ENCODE measurements at regions not wholly inside any gene's neighbourhood (a gene's known extent, or its start where the extent isn't known, plus 50 kb on each side); places are given as distances from the start of the nearest gene placed in this dataset.
A peak's percentile ranks its signal among the peaks of the same experiment; 100 is the strongest.

DNA sequence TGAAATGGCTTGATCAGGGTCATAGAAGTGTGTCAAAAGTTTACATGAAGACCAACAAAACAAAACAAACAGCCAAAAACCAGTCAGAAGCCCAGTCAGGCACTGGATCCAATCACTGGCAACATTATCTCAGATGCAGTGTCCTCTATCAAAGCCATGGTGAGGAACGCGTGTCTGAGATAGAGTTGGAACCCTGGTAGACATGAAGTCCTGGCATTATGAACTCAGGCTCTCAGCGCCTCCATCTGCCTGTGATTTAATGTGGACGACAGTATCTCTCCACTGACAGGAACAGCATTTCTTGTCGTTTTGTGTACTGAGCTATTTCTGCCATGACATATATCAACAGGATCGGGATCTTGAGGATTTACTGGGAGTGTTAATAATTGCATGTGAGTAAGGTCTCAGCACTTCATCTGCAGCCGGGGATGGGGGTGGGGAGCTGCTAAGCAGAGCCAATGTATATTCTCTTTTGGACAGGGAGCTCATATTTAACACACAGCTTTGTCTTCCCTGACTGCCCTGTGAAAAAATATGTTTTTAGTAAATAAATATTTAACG, 1120.0 kb downstream of the IGSF11 start:
- Histone ChIP-seq H3K27ac (ENCODE audit: low read depth in 2 of 2, low read length in 1 of 2) (peak overlapping the region in 1 of 2 experiments; percentile 79; a peak in 2 of 4 replicates), H3K27me3 (ENCODE audit: insufficient read depth) (no peaks in the 10 kb centered on the region), H3K4me1 (ENCODE audit: control insufficient read depth in 1 of 2, insufficient read depth in 2 of 2, low read depth in 1 of 2, low read length in 1 of 2) (peaks cover 0 to 41% of the 10 kb centered on the region in 2 experiments; a peak in 2 of 4 replicates), H3K79me2 (ENCODE audit: insufficient read depth) (no peaks in the 10 kb centered on the region), H3K9me2 (no peaks in the 10 kb centered on the region), H2AFZ (ENCODE audit: low read depth) (no peak overlapping the region), H3F3A (replicated peaks; ENCODE audit: insufficient read depth) (no peaks in the 10 kb centered on the region), H3K4me3 (ENCODE audit: low read depth in 2 of 2, low read length in 1 of 2) (no peak overlapping the region), H3K36me3 (replicated peaks in 1 of 2; ENCODE audit: control insufficient read depth in 1 of 2, insufficient read depth in 2 of 2, low read length in 1 of 2) (no peaks in the 10 kb centered on the region), H3K9me3 (no peaks in the 10 kb centered on the region), H3K9ac (no peak overlapping the region), H4K20me1 (ENCODE audit: insufficient read depth) (no peaks in the 10 kb centered on the region), H3K4me2 (no peak overlapping the region)
- CTCF ChIA-PET: interaction anchor here (1.2 to 1.8 kb wide), 2 partner anchors 13 to 83 kb away, joined by 3 to 5 read pairs; no protein-coding TSS in a partner anchor
- no peak for DNase-seq
- WGBS (ENCODE audit: low lambda C conversion rate): 73% methylated on average over 8 of the region's 8 CpGs
- POLR2A ChIA-PET: interaction anchor here (0.7 kb wide), 1 partner anchor 82 kb away, joined by 3 read pairs; no protein-coding TSS in a partner anchor
- no peak for TF ChIP-seq EZH2phosphoT487 (IDR thresholded peaks at IDR 0.05; ENCODE audit: borderline replicate concordance, low read depth)
- TF ChIP-seq SMC3 (IDR thresholded peaks at IDR 0.05; ENCODE audit: low read depth, low read length): peak; percentile 3; the same call in 1 of the 2 replicates
- peak; percentile 45 for TF ChIP-seq RAD21 (IDR thresholded peaks at IDR 0.05; ENCODE audit: low read length)

DNA sequence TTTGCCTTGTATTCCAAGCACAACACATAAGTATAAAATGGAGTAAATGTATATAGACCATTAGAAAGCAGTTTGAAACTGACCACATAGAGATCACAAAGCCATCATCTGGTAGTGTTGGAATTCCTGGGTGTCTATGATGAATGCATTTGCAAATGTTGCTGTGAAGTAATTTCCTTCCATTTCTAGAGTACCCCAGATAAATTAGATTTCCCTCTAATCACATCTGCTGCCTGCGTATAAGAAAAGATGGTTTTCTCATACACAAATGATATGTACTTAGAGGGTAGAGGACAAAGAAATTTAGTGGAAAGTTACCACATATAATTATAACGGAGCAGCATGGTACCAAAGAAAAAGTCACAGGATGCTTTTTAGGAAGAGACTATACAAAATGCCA, 1117.8 kb downstream of the IGSF11 start:
- WGBS (ENCODE audit: low lambda C conversion rate): 62% methylated on average over 2 of the region's 2 CpGs
- ChIA-PET CTCF (no interaction called here), POLR2A (no interaction called here)
- H3K79me2 ChIP-seq (ENCODE audit: insufficient read depth): no peaks in the 10 kb centered on the region
- no peak overlapping the region for H3K9ac ChIP-seq
- H2AFZ ChIP-seq (ENCODE audit: low read depth): no peak overlapping the region
- TF ChIP-seq FOSL2 (IDR thresholded peaks at IDR 0.05; ENCODE audit: borderline replicate concordance, low read depth): no peak
- TF ChIP-seq, protein P1, sequence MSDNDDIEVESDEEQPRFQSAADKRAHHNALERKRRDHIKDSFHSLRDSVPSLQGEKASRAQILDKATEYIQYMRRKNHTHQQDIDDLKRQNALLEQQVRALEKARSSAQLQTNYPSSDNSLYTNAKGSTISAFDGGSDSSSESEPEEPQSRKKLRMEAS (IDR thresholded peaks at IDR 0.05; ENCODE audit: low read depth): no peak
- no peak for TF ChIP-seq YY1 (IDR thresholded peaks at IDR 0.05; ENCODE audit: low read depth)
- peak; percentile 41; the same call in 1 of the 2 replicates for TF ChIP-seq RCOR1 (IDR thresholded peaks at IDR 0.05; ENCODE audit: low read length)
- no peak for TF ChIP-seq TAF1 (IDR thresholded peaks at IDR 0.05; ENCODE audit: borderline replicate concordance, low read depth, low read length)
- H3K27me3 ChIP-seq (ENCODE audit: insufficient read depth): no peaks in the 10 kb centered on the region
- DNase-seq: no peak
- no peak overlapping the region for H3K4me2 ChIP-seq
- no peaks in the 10 kb centered on the region for H3K36me3 ChIP-seq (replicated peaks in 1 of 2; ENCODE audit: control insufficient read depth in 1 of 2, insufficient read depth in 2 of 2, low read length in 1 of 2)
- no peaks in the 10 kb centered on the region for H3K9me3 ChIP-seq
- H3F3A ChIP-seq (replicated peaks; ENCODE audit: insufficient read depth): no peaks in the 10 kb centered on the region
- H3K4me1 ChIP-seq (ENCODE audit: control insufficient read depth in 1 of 2, insufficient read depth in 2 of 2, low read depth in 1 of 2, low read length in 1 of 2): peaks cover 0 to 44% of the 10 kb centered on the region in 2 experiments; a peak in 2 of 4 replicates
- H4K20me1 ChIP-seq (ENCODE audit: insufficient read depth): no peaks in the 10 kb centered on the region
- peak overlapping the region in 1 of 2 experiments; percentile 79; a peak in 2 of 4 replicates for H3K27ac ChIP-seq (ENCODE audit: low read depth in 2 of 2, low read length in 1 of 2)
- H3K9me2 ChIP-seq: no peaks in the 10 kb centered on the region
- no peak overlapping the region for H3K4me3 ChIP-seq (ENCODE audit: low read depth in 2 of 2, low read length in 1 of 2)

DNA sequence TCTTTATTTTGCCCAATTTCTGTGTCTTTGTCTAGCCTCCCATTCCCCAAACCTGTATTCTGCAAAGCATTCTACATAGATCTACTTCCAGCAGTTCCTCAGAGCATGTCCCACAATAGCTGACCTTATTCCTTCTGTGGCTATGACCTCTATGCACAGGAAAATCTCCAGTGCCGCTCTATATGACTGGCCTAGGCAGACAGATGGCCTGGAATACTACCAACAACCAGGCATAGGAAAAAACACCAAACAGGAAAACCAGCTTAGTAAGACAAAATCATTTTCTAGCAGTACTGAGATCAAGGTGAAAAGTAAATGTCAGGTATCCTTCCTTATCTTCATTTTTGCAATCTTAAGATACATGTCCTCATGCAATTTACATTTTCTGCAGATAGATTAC, 1115.0 kb downstream of the IGSF11 start:
- H3K9me2 ChIP-seq: no peaks in the 10 kb centered on the region
- ChIA-PET CTCF (interaction anchor here (0.7 to 4.8 kb wide), 4 partner anchors 10 to 77 kb away, joined by 3 to 21 read pairs (median 4); no protein-coding TSS in a partner anchor), POLR2A (no interaction called here)
- no peak for DNase-seq
- no peaks in the 10 kb centered on the region for H3K79me2 ChIP-seq (ENCODE audit: insufficient read depth)
- H3K9me3 ChIP-seq: no peaks in the 10 kb centered on the region
- no peak overlapping the region for H3K9ac ChIP-seq
- H3F3A ChIP-seq (replicated peaks; ENCODE audit: insufficient read depth): no peaks in the 10 kb centered on the region
- no peak overlapping the region for H3K4me3 ChIP-seq (ENCODE audit: low read depth in 2 of 2, low read length in 1 of 2)
- H4K20me1 ChIP-seq (ENCODE audit: insufficient read depth): no peaks in the 10 kb centered on the region
- no peaks in the 10 kb centered on the region for H3K27me3 ChIP-seq (ENCODE audit: insufficient read depth)
- WGBS (ENCODE audit: low lambda C conversion rate): 52% methylated on average over 1 of the region's 1 CpG
- H3K36me3 ChIP-seq (replicated peaks in 1 of 2; ENCODE audit: control insufficient read depth in 1 of 2, insufficient read depth in 2 of 2, low read length in 1 of 2): no peaks in the 10 kb centered on the region
- H3K4me2 ChIP-seq: no peak overlapping the region
- H2AFZ ChIP-seq (ENCODE audit: low read depth): no peak overlapping the region
- H3K27ac ChIP-seq (ENCODE audit: low read depth in 2 of 2, low read length in 1 of 2): peak overlapping the region in 1 of 2 experiments; percentile 55; a peak in 2 of 4 replicates
- H3K4me1 ChIP-seq (ENCODE audit: control insufficient read depth in 1 of 2, insufficient read depth in 2 of 2, low read depth in 1 of 2, low read length in 1 of 2): peaks cover 0 to 34% of the 10 kb centered on the region in 2 experiments; a peak in 2 of 4 replicates
- TF ChIP-seq RCOR1 (IDR thresholded peaks at IDR 0.05; ENCODE audit: low read length): no peak
- no peak for TF ChIP-seq ELF1 (IDR thresholded peaks at IDR 0.05)
- TF ChIP-seq FOXJ3 (CRISPR knock-in tag; IDR thresholded peaks at IDR 0.05): no peak
- no peak for TF ChIP-seq EZH2phosphoT487 (IDR thresholded peaks at IDR 0.05; ENCODE audit: borderline replicate concordance, low read depth)
- no peak for TF ChIP-seq JUND (IDR thresholded peaks at IDR 0.05)
- no peak for TF ChIP-seq RFX5 (IDR thresholded peaks at IDR 0.05; ENCODE audit: low read length)
- TF ChIP-seq, protein P2, sequence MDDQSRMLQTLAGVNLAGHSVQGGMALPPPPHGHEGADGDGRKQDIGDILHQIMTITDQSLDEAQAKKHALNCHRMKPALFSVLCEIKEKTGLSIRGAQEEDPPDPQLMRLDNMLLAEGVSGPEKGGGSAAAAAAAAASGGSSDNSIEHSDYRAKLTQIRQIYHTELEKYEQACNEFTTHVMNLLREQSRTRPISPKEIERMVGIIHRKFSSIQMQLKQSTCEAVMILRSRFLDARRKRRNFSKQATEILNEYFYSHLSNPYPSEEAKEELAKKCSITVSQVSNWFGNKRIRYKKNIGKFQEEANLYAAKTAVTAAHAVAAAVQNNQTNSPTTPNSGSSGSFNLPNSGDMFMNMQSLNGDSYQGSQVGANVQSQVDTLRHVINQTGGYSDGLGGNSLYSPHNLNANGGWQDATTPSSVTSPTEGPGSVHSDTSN (IDR thresholded peaks at IDR 0.05): no peak
- TF ChIP-seq, protein P3, sequence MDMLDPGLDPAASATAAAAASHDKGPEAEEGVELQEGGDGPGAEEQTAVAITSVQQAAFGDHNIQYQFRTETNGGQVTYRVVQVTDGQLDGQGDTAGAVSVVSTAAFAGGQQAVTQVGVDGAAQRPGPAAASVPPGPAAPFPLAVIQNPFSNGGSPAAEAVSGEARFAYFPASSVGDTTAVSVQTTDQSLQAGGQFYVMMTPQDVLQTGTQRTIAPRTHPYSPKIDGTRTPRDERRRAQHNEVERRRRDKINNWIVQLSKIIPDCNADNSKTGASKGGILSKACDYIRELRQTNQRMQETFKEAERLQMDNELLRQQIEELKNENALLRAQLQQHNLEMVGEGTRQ (IDR thresholded peaks at IDR 0.05; ENCODE audit: borderline replicate concordance, low read depth, low read length): no peak
- no peak for TF ChIP-seq TCF12 (IDR thresholded peaks at IDR 0.05)
- no peak for TF ChIP-seq RXRA (IDR thresholded peaks at IDR 0.05; ENCODE audit: borderline replicate concordance, low read depth)
- TF ChIP-seq EP300 (IDR thresholded peaks at IDR 0.05; ENCODE audit: borderline replicate concordance in 1 of 2, low read depth in 1 of 2, low read length in 1 of 2): no peak
- TF ChIP-seq, protein P4, sequence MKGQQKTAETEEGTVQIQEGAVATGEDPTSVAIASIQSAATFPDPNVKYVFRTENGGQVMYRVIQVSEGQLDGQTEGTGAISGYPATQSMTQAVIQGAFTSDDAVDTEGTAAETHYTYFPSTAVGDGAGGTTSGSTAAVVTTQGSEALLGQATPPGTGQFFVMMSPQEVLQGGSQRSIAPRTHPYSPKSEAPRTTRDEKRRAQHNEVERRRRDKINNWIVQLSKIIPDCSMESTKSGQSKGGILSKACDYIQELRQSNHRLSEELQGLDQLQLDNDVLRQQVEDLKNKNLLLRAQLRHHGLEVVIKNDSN (IDR thresholded peaks at IDR 0.05; ENCODE audit: borderline replicate concordance, low read depth): no peak
- TF ChIP-seq POLR2AphosphoS5 (IDR thresholded peaks at IDR 0.05; ENCODE audit: low read depth, low read length): no peak
